Transverse colon (tissue), 4 donors: ENCODE measurements at regions not wholly inside any gene's neighbourhood (a gene's known extent, or its start where the extent isn't known, plus 50 kb on each side); places are given as distances from the start of the nearest gene placed in this dataset.

ENCODE experiments used
- CTCF ChIP-seq, 5 experiments: fragments of 200-600 bp in 3 of 5; fragments of 450-650 bp in 2 of 5; sonication (generic) in 3 of 5; IDR thresholded peaks; 1 replicate in 2 of 5; 2 replicates in 3 of 5; pipeline ENCODE4 v1.5.1; 2016 to 2017; ENCODE audit warnings: antibody characterized with exemption in 5 of 5, inconsistent platforms in 3 of 5, mild to moderate bottlenecking in 2 of 5, moderate library complexity in 1 of 5
- EP300 ChIP-seq: sonication (generic); formaldehyde crosslinking; IDR thresholded peaks from one replicate; pipeline ENCODE4 v1.6.1; 2017; ENCODE audit warnings: antibody characterized with exemption, low read depth
- POLR2A ChIP-seq: fragments of 450-650 bp; IDR thresholded peaks from one replicate; pipeline ENCODE4 v1.6.1; 2016; ENCODE audit warnings: antibody characterized with exemption, mild to moderate bottlenecking, moderate library complexity
- POLR2AphosphoS5 ChIP-seq, 3 donors: sonication (generic); formaldehyde crosslinking; IDR thresholded peaks; one replicate each; pipeline ENCODE4 v1.6.1; 2016; ENCODE audit warnings: antibody characterized with exemption in 3 of 3

GRCh38 chr2:147614979-147615470 is 229.8 kb upstream of the ACVR2A start:
- TF ChIP-seq CTCF (IDR thresholded peaks at IDR 0.05) (no peak), POLR2A (no peak), EP300 (no peak), POLR2AphosphoS5 (IDR thresholded peaks at IDR 0.05) (no peak)
